GM23338 (cell line): ENCODE measurements at regions not wholly inside any gene's neighbourhood (a gene's known extent, or its start where the extent isn't known, plus 50 kb on each side); places are given as distances from the start of the nearest gene placed in this dataset.

Source experiments
- ATAC-seq: fragments of 200-7000 bp; cut with Tn5 transposase; 3 replicates; pipeline ENCODE4 v1.9.1; 2020
- DNase-seq: peaks from one replicate; pipeline ENCODE4 v3.0.0-alpha.2; 2015; ENCODE audit warnings: low spot score
- H2AFZ ChIP-seq: fragments of 200-600 bp; sonication (generic); 2 replicates; pipeline ENCODE4 v1.8.0; 2016; ENCODE audit warnings: antibody characterized with exemption, mild to moderate bottlenecking, moderate library complexity
- H3F3A ChIP-seq: fragments of 200-600 bp; sonication (generic); replicated peaks from 2 replicates; pipeline ENCODE4 v1.8.0; 2017; ENCODE audit warnings: antibody characterized with exemption, mixed run types, low read depth
- H3K27ac ChIP-seq: fragments of 200-600 bp; sonication (generic); 2 replicates; pipeline ENCODE4 v1.6.1; 2016; ENCODE audit warnings: low read depth
- H3K27me3 ChIP-seq: fragments of 200-600 bp; sonication (generic); 2 replicates; pipeline ENCODE4 v1.8.0; 2016; ENCODE audit warnings: mild to moderate bottlenecking, mixed run types, moderate library complexity; ENCODE audit not compliant: insufficient read depth
- H3K36me3 ChIP-seq: fragments of 200-600 bp; sonication (generic); 2 replicates; pipeline ENCODE4 v1.8.0; 2016; ENCODE audit warnings: mild to moderate bottlenecking; ENCODE audit not compliant: insufficient read depth
- H3K4me1 ChIP-seq: fragments of 200-600 bp; sonication (generic); 2 replicates; pipeline ENCODE4 v1.8.0; 2016; ENCODE audit warnings: mild to moderate bottlenecking, moderate library complexity; ENCODE audit not compliant: insufficient read depth
- H3K4me2 ChIP-seq: fragments of 200-600 bp; sonication (generic); 2 replicates; pipeline ENCODE4 v1.7.1; 2017; ENCODE audit warnings: mixed run types
- H3K4me3 ChIP-seq: fragments of 200-600 bp; sonication (generic); 2 replicates; pipeline ENCODE4 v1.6.1; 2016; ENCODE audit warnings: mixed run types
- H3K79me2 ChIP-seq: fragments of 200-600 bp; sonication (generic); replicated peaks from 2 replicates; pipeline ENCODE4 v1.8.0; 2017; ENCODE audit warnings: mild to moderate bottlenecking; ENCODE audit not compliant: insufficient read depth
- H3K9me2 ChIP-seq: fragments of 200-600 bp; sonication (generic); 2 replicates; pipeline ENCODE4 v1.8.0; 2017; ENCODE audit not compliant: insufficient read depth
- H4K20me1 ChIP-seq: fragments of 200-600 bp; sonication (generic); replicated peaks from 2 replicates; pipeline ENCODE4 v1.8.0; 2017; ENCODE audit warnings: mild to moderate bottlenecking; ENCODE audit not compliant: insufficient read depth
- H3K27ac Mint-ChIP-seq: 2 replicates; pipeline ENCODE4 v1.8.0; 2020; ENCODE audit warnings: inconsistent platforms, mild to moderate bottlenecking, moderate library complexity, mixed read lengths
- H3K27me3 Mint-ChIP-seq: 3 replicates; pipeline ENCODE4 v1.8.0; 2022; ENCODE audit warnings: low read depth, mild to moderate bottlenecking, moderate library complexity, mixed read lengths, inconsistent platforms; ENCODE audit not compliant: insufficient read depth, poor library complexity
- H3K36me3 Mint-ChIP-seq: 3 replicates; pipeline ENCODE4 v1.8.0; 2021; ENCODE audit warnings: low read depth, mild to moderate bottlenecking, inconsistent platforms, moderate library complexity, mixed read lengths
- H3K4me1 Mint-ChIP-seq: 3 replicates; pipeline ENCODE4 v1.8.0; 2020; ENCODE audit warnings: mild to moderate bottlenecking, inconsistent platforms, mixed read lengths
- H3K4me3 Mint-ChIP-seq: 3 replicates; pipeline ENCODE4 v1.8.0; 2021; ENCODE audit warnings: moderate library complexity, mild to moderate bottlenecking, inconsistent platforms, mixed read lengths
- H3K9me3 Mint-ChIP-seq: 3 replicates; pipeline ENCODE4 v1.8.0; 2020; ENCODE audit warnings: moderate library complexity, mild to moderate bottlenecking, inconsistent platforms, mixed read lengths
- EZH2 ChIP-seq: fragments of 200-600 bp; sonication (generic); IDR thresholded peaks from one replicate; pipeline ENCODE4 v1.8.0; 2017; ENCODE audit warnings: antibody characterized with exemption, mild to moderate bottlenecking, low read depth; ENCODE audit not compliant: unreplicated experiment
- EZH2phosphoT487 ChIP-seq: fragments of 200-600 bp; sonication (generic); IDR thresholded peaks from one replicate; pipeline ENCODE4 v1.8.1; 2018; ENCODE audit warnings: antibody characterized with exemption; ENCODE audit not compliant: unreplicated experiment
- JUNB ChIP-seq: IDR thresholded peaks from one replicate; pipeline ENCODE4 v1.6.1; 2016; ENCODE audit warnings: antibody characterized with exemption; ENCODE audit not compliant: unreplicated experiment
- NANOG ChIP-seq: IDR thresholded peaks from 2 replicates; pipeline ENCODE4 v1.6.1; 2016; ENCODE audit warnings: antibody characterized with exemption, borderline replicate concordance
- ZNF114 ChIP-seq: fragments of 250-450 bp; sonication (Bioruptor Pico); IDR thresholded peaks from 2 replicates; pipeline ENCODE4 v1.5.0; 2020; ENCODE audit warnings: mild to moderate bottlenecking, moderate library complexity
- ZNF331 ChIP-seq: fragments of 250-450 bp; sonication (Bioruptor Pico); IDR thresholded peaks from 2 replicates; pipeline ENCODE4 v1.5.0; 2020; ENCODE audit warnings: low read depth, mild to moderate bottlenecking, moderate library complexity
- TF ChIP-seq, protein P1 (sequence below): fragments of 250-450 bp; sonication (Bioruptor Pico); IDR thresholded peaks from 2 replicates; pipeline ENCODE4 v1.5.0; 2020; ENCODE audit warnings: mild to moderate bottlenecking, moderate library complexity
- TF ChIP-seq, protein P2 (sequence below), 2 experiments: fragments of 200-600 bp in 1 of 2; sonication (generic) in 1 of 2; conservative IDR thresholded peaks; 2 replicates each; pipeline versions ENCODE4 v1.5.1 to v1.6.1; 2016 to 2017; ENCODE audit warnings: antibody characterized with exemption in 2 of 2, low read depth in 2 of 2, mild to moderate bottlenecking in 2 of 2, moderate library complexity in 1 of 2

DNA sequence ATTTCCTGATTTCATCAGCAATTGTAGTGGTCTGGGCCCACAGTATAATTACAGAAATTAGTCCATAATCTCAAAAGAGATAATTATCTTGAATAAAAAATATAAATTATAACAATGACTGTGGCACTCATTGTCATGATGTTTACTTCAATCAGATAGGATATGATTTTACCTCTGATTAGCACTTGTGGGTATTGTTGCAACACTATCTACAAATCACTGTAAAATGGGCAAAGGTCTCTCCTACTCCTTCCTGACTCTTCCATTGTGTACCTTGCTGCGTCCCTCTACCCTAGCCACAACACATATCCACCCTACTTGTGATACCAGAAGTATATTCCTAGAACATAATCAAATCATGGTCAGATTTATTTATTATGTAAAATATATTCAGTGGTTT lies 200.9 kb upstream of the TRIB2 start:
- Histone ChIP-seq H3K9me2 (peaks cover 4% of the 10 kb centered on the region; the same call in 1 of the 2 replicates), H3K4me1 (no peaks in the 10 kb centered on the region), H2AFZ (no peak overlapping the region), H3K36me3 (no peaks in the 10 kb centered on the region), H3K27me3 (no peaks in the 10 kb centered on the region), H3K4me2 (no peak overlapping the region), H3K79me2 (no peaks in the 10 kb centered on the region), H3K27ac (no peak overlapping the region), H4K20me1 (no peaks in the 10 kb centered on the region), H3K4me3 (no peak overlapping the region), H3F3A (no peaks in the 10 kb centered on the region)
- H3K4me1 Mint-ChIP-seq, result no peaks in the 10 kb centered on the region
- no peaks in the 10 kb centered on the region for H3K36me3 Mint-ChIP-seq
- no peaks in the 10 kb centered on the region for H3K9me3 Mint-ChIP-seq
- no peaks in the 10 kb centered on the region for H3K27me3 Mint-ChIP-seq
- no peak overlapping the region for H3K27ac Mint-ChIP-seq
- ATAC-seq, result no peak
- no peak for DNase-seq
- no peak overlapping the region for H3K4me3 Mint-ChIP-seq
- TF ChIP-seq ZNF114 (CRISPR knock-in tag) (no peak), JUNB (no peak), EZH2 (no peak), EZH2phosphoT487 (no peak), ZNF331 (CRISPR knock-in tag) (no peak), NANOG (no peak)
- TF ChIP-seq, protein P1, sequence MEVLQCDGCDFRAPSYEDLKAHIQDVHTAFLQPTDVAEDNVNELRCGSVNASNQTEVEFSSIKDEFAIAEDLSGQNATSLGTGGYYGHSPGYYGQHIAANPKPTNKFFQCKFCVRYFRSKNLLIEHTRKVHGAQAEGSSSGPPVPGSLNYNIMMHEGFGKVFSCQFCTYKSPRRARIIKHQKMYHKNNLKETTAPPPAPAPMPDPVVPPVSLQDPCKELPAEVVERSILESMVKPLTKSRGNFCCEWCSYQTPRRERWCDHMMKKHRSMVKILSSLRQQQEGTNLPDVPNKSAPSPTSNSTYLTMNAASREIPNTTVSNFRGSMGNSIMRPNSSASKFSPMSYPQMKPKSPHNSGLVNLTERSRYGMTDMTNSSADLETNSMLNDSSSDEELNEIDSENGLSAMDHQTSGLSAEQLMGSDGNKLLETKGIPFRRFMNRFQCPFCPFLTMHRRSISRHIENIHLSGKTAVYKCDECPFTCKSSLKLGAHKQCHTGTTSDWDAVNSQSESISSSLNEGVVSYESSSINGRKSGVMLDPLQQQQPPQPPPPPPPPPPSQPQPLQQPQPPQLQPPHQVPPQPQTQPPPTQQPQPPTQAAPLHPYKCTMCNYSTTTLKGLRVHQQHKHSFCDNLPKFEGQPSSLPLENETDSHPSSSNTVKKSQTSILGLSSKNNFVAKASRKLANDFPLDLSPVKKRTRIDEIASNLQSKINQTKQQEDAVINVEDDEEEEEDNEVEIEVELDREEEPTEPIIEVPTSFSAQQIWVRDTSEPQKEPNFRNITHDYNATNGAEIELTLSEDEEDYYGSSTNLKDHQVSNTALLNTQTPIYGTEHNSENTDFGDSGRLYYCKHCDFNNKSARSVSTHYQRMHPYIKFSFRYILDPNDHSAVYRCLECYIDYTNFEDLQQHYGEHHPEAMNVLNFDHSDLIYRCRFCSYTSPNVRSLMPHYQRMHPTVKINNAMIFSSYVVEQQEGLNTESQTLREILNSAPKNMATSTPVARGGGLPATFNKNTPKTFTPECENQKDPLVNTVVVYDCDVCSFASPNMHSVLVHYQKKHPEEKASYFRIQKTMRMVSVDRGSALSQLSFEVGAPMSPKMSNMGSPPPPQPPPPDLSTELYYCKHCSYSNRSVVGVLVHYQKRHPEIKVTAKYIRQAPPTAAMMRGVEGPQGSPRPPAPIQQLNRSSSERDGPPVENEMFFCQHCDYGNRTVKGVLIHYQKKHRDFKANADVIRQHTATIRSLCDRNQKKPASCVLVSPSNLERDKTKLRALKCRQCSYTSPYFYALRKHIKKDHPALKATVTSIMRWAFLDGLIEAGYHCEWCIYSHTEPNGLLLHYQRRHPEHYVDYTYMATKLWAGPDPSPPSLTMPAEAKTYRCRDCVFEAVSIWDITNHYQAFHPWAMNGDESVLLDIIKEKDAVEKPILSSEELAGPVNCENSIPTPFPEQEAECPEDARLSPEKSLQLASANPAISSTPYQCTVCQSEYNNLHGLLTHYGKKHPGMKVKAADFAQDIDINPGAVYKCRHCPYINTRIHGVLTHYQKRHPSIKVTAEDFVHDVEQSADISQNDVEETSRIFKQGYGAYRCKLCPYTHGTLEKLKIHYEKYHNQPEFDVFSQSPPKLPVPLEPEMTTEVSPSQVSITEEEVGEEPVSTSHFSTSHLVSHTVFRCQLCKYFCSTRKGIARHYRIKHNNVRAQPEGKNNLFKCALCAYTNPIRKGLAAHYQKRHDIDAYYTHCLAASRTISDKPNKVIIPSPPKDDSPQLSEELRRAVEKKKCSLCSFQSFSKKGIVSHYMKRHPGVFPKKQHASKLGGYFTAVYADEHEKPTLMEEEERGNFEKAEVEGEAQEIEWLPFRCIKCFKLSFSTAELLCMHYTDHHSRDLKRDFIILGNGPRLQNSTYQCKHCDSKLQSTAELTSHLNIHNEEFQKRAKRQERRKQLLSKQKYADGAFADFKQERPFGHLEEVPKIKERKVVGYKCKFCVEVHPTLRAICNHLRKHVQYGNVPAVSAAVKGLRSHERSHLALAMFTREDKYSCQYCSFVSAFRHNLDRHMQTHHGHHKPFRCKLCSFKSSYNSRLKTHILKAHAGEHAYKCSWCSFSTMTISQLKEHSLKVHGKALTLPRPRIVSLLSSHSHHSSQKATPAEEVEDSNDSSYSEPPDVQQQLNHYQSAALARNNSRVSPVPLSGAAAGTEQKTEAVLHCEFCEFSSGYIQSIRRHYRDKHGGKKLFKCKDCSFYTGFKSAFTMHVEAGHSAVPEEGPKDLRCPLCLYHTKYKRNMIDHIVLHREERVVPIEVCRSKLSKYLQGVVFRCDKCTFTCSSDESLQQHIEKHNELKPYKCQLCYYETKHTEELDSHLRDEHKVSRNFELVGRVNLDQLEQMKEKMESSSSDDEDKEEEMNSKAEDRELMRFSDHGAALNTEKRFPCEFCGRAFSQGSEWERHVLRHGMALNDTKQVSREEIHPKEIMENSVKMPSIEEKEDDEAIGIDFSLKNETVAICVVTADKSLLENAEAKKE (CRISPR knock-in tag), result no peak
- TF ChIP-seq, protein P2, sequence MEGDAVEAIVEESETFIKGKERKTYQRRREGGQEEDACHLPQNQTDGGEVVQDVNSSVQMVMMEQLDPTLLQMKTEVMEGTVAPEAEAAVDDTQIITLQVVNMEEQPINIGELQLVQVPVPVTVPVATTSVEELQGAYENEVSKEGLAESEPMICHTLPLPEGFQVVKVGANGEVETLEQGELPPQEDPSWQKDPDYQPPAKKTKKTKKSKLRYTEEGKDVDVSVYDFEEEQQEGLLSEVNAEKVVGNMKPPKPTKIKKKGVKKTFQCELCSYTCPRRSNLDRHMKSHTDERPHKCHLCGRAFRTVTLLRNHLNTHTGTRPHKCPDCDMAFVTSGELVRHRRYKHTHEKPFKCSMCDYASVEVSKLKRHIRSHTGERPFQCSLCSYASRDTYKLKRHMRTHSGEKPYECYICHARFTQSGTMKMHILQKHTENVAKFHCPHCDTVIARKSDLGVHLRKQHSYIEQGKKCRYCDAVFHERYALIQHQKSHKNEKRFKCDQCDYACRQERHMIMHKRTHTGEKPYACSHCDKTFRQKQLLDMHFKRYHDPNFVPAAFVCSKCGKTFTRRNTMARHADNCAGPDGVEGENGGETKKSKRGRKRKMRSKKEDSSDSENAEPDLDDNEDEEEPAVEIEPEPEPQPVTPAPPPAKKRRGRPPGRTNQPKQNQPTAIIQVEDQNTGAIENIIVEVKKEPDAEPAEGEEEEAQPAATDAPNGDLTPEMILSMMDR (conservative IDR thresholded peaks at IDR 0.05; ENCODE audit: low read depth in 2 of 2), result no peak
